ENCODE measurements at regions not wholly inside any gene's neighbourhood (a gene's known extent, or its start where the extent isn't known, plus 50 kb on each side); places are given as distances from the start of the nearest gene placed in this dataset.

DNA sequence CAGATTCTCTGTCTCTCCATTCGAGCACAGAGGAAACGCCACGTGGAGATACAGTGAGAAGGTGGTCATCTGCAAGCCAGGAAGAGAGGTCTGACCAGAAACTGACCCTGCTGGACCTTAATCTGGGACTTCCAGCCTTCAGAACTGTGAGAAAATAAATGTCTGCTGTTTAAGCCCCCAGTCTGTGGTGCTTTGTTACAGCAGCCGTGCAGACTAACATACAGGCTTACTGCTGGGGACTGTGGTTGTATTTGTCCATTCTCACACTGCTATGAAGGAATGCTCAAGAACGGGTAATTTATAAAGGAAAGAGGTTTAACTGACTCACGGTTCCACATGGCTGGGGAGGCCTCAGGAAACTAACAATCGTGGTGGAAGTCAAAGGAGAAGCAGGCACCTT, 432.7 kb downstream of the IRS1 start:
- no peak overlapping the region for H3K27ac ChIP-seq
- DNase-seq = no peak
- no peaks in the 10 kb centered on the region for H3K27me3 ChIP-seq
- whole genome bisulfite sequencing, 2 donors = 90% methylated on average over 7 of the region's 7 CpGs
- TF ChIP-seq POLR2A (IDR thresholded peaks at IDR 0.05) (no peak), CTCF (IDR thresholded peaks at IDR 0.05) (no peak)
- H3K36me3 ChIP-seq (ENCODE audit: low read depth, missing control alignments) = no peaks in the 10 kb centered on the region
- intact Hi-C loops (cut with DNase I; ENCODE audit: low total_unique reads) = no loop called here
- no peak overlapping the region for H3K4me3 ChIP-seq
- no peaks in the 10 kb centered on the region for H3K9me3 ChIP-seq
- no peaks in the 10 kb centered on the region for H3K4me1 ChIP-seq

DNA sequence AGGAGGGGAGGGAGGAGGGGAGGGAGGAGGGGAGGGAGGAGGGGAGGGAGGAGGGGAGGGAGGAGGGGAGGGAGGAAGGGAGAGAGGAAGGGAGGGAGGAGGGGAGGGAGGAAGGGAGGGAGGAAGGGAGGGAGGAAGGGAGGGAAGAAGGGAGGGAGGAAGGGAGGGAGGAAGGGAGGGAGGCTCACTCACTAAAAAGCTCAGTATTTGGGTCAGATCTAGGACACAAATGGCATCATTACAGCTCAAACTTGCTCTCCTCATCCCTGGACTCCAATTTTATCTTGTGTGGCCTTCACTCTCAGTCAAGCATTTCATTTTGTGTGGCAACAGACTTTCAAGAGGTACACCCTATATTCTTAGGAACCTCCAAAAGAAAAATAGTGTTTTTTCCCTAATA, 435.4 kb downstream of the IRS1 start:
- H3K9me3 ChIP-seq = no peaks in the 10 kb centered on the region
- no peak overlapping the region for H3K27ac ChIP-seq
- H3K36me3 ChIP-seq (ENCODE audit: low read depth, missing control alignments) = no peaks in the 10 kb centered on the region
- intact Hi-C loops (cut with DNase I; ENCODE audit: low total_unique reads) = no loop called here
- no peak overlapping the region for H3K4me3 ChIP-seq
- no peak for DNase-seq
- no peak for TF ChIP-seq CTCF (IDR thresholded peaks at IDR 0.05)
- no peak for TF ChIP-seq POLR2A (IDR thresholded peaks at IDR 0.05)
- H3K27me3 ChIP-seq = no peaks in the 10 kb centered on the region
- no peaks in the 10 kb centered on the region for H3K4me1 ChIP-seq

DNA sequence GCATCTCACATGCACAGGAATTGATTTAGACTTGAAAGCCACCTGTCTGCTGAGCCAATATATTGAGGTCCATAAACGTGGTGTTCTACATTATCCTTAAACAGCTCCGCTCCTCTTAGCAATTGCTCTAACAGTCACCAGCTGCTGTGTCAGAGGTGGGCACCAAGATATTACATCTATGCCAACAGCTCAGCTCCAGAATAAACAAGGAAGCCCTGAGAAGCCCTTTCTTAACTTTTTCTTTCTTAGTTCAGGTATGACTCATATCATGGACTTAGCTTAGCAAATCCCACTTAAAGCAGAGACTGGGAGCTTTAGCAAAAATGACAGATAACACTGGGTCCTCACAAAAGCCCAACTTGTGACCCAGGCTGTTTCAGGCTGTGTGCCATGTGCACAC, 436.6 kb downstream of the IRS1 start:
- no peak overlapping the region for H3K27ac ChIP-seq
- H3K27me3 ChIP-seq = no peaks in the 10 kb centered on the region
- DNase-seq = no peak
- no peak overlapping the region for H3K4me3 ChIP-seq
- H3K4me1 ChIP-seq = no peaks in the 10 kb centered on the region
- intact Hi-C loops (cut with DNase I; ENCODE audit: low total_unique reads) = no loop called here
- TF ChIP-seq CTCF (IDR thresholded peaks at IDR 0.05) = no peak
- TF ChIP-seq POLR2A (IDR thresholded peaks at IDR 0.05) = no peak
- 79 to 83% methylated on average over 2 of the region's 2 CpGs for WGBS, 2 donors
- H3K9me3 ChIP-seq = no peaks in the 10 kb centered on the region
- no peaks in the 10 kb centered on the region for H3K36me3 ChIP-seq (ENCODE audit: low read depth, missing control alignments)

DNA sequence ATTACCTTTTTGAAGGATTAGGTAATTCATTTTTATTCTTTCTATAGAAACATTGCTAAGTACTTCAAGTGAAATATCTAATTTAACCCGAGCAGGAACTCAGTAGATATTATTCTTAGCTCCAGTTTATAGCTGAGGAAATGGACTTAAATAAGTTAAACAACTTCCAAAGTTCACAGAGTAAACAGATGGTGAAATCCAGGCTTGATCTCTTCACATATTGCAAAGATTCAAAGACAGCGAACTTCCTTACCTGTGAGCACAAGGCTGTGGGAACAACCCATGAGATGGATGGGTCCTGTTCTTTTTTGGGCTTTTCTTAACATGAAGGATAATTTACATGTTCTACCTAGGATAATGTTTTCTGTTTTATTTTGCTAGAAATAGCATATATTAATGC, 439.0 kb downstream of the IRS1 start:
- WGBS, 2 donors = 85 to 93% methylated on average over 2 of the region's 2 CpGs
- TF ChIP-seq CTCF (IDR thresholded peaks at IDR 0.05) (no peak), POLR2A (IDR thresholded peaks at IDR 0.05) (no peak)
- no peaks in the 10 kb centered on the region for H3K4me1 ChIP-seq
- H3K9me3 ChIP-seq = no peaks in the 10 kb centered on the region
- H3K27me3 ChIP-seq = no peaks in the 10 kb centered on the region
- no peaks in the 10 kb centered on the region for H3K36me3 ChIP-seq (ENCODE audit: low read depth, missing control alignments)
- H3K4me3 ChIP-seq = no peak overlapping the region
- DNase-seq = no peak
- intact Hi-C loops (cut with DNase I; ENCODE audit: low total_unique reads) = no loop called here
- no peak overlapping the region for H3K27ac ChIP-seq

DNA sequence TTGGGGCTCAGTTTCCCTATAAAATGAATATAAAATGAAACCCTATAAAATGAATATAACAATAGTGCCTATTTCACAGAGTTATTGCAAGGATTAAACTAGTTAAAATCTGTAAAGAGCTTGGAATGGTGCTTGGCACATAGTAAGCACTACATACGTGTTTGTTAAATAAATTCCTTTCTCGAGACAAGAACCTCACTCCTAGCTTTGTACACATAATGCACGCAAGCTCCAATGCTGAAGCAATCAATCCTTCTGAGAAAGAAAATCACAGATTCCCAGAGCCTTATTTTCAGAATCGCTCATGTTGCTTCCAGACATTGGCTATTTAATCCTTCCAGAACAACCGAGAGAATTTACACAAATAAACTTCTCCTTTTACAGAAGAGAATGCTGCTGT, 440.9 kb downstream of the IRS1 start:
- H3K4me3 ChIP-seq = no peak overlapping the region
- no peak for DNase-seq
- intact Hi-C loops (cut with DNase I; ENCODE audit: low total_unique reads) = no loop called here
- no peaks in the 10 kb centered on the region for H3K4me1 ChIP-seq
- H3K27me3 ChIP-seq = no peaks in the 10 kb centered on the region
- no peak for TF ChIP-seq POLR2A (IDR thresholded peaks at IDR 0.05)
- TF ChIP-seq CTCF (IDR thresholded peaks at IDR 0.05) = no peak
- WGBS, 2 donors = 84 to 88% methylated on average over 5 of the region's 5 CpGs
- H3K9me3 ChIP-seq = no peaks in the 10 kb centered on the region
- H3K36me3 ChIP-seq (ENCODE audit: low read depth, missing control alignments) = no peaks in the 10 kb centered on the region
- no peak overlapping the region for H3K27ac ChIP-seq

Data from testis (tissue), 2 donors.